ENCODE measurements at regions not wholly inside any gene's neighbourhood (a gene's known extent, or its start where the extent isn't known, plus 50 kb on each side); places are given as distances from the start of the nearest gene placed in this dataset.
A peak's percentile ranks its signal among the peaks of the same experiment; 100 is the strongest.

- DNase-seq = no peak
These were observed 287.0 kb downstream of the DMRT2 start for GRCh38 chr9:1337169-1337568.

- no peak for DNase-seq
These were observed 290.2 kb downstream of the DMRT2 start for GRCh38 chr9:1340390-1340789.

- DNase-seq = no peak
These were observed 303.1 kb downstream of the DMRT2 start for GRCh38 chr9:1353291-1353690.

DNA sequence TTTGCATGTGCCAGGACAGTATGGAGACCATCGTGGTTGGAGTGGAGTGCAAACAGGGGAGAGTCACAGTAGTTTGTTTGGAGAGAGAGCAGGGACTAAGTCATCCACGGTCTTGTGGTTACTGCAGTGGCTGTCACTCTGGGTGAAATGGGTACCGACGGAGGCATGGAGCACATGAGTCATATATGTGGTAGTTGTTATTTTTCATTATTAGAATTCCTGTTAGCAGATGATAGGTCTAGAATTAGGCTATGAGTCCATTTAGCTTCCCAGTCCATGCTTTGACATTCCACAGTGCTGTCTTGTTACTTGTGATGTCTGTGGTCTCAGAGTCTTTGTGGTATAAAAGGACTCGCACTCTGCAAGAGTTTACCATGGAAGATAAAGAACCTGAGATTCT lies 303.9 kb downstream of the DMRT2 start:
- no peak for DNase-seq

GRCh38 chr9:1354606-1355005 lies 304.4 kb downstream of the DMRT2 start:
- DNase-seq = no peak

DNA sequence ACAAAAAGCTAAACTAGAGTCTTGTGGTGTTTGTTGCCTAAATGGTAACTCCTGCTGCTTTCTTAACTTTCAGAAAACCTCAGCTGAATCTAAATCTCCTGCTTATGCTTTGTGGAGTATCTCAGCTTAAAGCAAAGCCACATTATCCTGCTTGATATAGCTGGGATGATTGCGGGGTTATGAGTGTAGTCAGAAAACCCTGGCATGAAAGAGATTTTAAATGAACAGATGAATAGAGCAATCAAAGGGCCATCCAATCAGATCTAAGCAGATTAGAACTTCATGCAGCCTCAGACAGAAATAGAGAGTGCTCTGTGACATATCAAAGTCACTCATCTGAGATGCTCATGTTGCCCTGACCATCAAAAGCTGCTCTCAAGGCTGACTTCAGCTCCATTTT lies 305.5 kb downstream of the DMRT2 start:
- no peak for DNase-seq

DNA sequence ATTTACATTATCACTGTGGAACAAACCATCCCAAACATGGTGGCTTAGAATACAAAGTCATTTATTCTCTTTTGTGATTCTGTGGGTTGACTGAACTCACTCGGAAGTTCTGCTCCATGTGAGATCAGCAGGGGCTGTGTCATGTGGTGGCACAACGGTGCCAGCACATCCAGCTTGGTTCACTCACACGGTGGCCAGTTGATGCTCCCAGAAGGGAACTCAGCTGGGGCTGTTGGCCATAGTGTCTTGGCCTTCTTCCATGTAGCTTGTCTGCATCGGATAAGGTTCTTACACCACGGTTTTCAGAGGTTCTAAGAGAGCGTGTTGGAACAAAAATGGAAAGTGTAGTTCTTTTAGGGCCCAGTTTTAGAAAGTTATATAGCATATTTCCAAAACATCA lies 312.7 kb downstream of the DMRT2 start:
- no peak for DNase-seq

DNA sequence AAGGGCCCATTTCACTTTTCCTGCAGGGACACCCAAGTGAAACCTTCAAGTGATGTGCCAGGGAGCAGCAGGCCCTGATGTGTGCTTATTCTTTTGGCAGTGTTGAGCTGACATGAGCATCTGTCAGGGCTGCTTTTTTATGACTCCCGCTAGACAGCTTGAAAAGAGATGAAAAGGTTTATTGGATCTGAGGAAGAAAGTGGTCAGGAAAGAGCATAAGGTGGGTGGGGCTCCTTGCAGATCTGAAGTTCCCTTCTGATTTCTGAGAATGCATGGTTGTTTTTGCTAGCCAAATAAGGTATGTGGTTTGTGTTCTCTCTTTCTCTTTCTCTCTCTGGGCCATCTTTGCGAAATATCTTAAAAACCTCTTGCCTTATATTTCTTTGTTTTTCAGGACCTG lies 316.1 kb downstream of the DMRT2 start:
- DNase-seq = no peak

DNA sequence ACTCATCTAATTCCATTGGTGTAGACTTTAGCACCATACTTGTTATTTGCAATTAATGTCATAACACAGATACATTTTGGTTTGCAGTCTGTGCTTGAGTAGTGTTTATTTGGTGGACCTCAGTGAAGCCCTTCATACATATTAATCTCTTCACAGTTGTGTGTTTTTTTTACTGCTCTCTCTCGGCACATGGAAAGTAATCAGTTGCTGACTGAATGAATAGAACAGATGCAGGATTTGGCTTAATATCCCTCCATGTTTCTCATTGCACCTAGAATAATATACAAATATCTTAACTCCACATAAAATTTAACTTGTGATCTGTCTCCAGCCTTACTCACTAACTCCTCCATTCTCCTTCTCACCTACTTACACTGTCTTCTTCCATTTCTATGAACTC lies 319.1 kb downstream of the DMRT2 start:
- no peak for DNase-seq

- DNase-seq = no peak
These were observed 323.3 kb downstream of the DMRT2 start for GRCh38 chr9:1373445-1373844.

DNA sequence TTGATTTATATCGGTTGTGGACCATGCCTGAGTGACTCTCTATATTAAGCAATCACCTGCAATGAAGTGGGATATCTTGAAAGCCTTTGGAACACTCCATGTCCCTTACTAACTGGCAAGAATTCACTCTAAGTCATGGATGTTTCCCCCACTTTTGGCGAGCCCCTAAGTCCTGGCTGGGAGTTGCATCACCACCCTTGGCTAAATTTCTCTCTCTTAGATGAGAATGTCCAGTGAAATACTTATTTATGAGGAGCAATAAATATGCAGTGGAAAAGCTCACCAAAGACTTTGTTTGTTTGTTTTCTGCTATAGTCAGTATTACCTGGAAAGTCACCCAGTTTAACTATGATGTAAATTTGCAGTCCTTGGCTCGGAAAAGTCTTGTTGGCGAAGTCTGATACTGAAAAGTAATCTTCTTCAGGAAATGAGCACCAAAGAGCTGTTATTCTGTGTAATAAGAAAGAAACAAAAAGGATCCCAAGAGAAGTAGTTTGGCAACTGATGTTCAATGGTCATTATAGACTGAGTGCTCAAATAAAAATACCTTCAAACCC lies 333.8 kb downstream of the DMRT2 start:
- DNase-seq = no peak

- DNase-seq = no peak
These were observed 334.7 kb downstream of the DMRT2 start for GRCh38 chr9:1384816-1385215.

- DNase-seq = no peak
These were observed 336.3 kb downstream of the DMRT2 start for GRCh38 chr9:1386420-1386819.

DNA sequence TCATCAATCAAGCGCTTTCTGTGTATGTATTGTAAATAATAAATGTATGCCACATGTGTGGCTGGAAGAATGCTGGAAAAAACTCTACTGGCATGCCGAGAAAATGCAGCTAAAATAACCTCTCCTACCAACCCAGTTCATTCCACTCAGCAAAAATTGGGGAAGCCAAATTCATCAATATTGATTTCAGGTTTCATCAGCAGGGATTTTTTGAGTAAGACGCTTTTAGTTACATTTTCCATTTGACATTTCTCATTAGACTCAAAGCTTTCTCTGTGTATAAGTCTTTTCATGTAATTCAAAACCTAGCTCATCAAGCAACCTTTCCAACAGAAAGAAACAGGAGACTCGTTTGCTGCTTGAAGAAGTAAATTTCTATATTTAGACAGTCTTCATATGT lies 338.1 kb downstream of the DMRT2 start:
- DNase-seq = no peak

DNA sequence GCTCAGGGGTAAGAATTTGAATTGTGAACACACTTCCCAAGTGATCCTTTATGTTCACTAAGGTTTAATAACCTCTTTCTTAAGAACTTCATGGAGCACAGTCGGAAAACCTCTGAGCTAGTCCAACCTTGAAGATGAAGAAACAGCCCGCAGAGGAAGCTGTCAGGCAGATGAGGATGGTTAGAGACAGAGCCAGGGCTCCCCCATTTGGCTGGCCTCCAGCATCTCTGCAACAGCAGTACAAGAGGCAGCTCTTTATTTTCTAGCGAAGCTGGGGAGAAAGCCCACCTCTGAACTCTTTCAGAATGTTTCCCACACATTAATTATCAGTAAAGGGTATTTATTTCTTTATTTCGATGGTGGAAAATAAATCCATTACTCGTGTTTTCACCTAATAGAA lies 350.8 kb downstream of the DMRT2 start:
- no peak for DNase-seq

DNA sequence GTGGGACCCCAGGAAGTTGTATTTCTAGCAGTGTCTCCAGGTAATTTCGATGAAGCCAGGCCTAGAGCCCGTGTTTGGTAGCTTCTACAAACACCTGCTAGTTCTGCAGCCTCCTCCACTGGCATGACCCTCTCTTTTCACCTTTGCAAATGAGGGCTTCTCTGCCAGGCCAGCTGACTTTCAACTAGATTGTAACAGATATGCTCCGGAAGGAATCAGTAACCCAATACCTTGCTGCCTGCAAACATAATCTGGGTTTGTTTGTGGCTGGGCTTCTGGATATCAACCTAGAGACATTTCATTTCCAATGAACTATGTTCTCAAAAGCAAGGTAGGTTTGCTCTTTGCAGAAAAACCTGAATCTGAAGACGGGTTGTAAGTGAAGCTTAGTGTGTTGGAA lies 354.8 kb downstream of the DMRT2 start:
- no peak for DNase-seq

- DNase-seq = no peak
These were observed 361.7 kb downstream of the DMRT2 start for GRCh38 chr9:1411826-1412225.

GRCh38 chr9:1414711-1415131 lies 364.6 kb downstream of the DMRT2 start:
- DNase-seq = no peak

DNA sequence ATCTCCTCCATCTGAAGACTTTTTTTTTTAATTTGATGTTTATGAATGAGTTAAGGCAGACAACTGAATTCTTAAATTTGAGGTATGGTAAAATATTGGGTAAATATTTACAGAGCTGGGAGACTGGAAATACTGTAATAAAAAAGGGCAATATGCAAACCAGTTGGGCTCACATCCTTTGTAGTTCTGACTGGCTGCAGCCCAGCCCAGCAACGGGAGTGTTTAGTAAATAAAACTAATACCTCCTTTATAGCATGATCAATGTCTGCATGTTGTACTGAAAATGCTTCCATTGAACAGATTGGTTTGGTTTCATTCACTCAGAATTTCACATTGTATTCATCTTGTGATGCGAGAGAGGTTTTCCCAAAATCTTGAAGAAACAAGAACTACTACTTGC lies 365.0 kb downstream of the DMRT2 start:
- DNase-seq = no peak

GRCh38 chr9:1416261-1416660 lies 366.1 kb downstream of the DMRT2 start:
- DNase-seq = no peak

- DNase-seq = no peak
These were observed 371.3 kb downstream of the DMRT2 start for GRCh38 chr9:1421436-1421835.

- DNase-seq = no peak
These were observed 377.7 kb downstream of the DMRT2 start for GRCh38 chr9:1427875-1428274.

DNA sequence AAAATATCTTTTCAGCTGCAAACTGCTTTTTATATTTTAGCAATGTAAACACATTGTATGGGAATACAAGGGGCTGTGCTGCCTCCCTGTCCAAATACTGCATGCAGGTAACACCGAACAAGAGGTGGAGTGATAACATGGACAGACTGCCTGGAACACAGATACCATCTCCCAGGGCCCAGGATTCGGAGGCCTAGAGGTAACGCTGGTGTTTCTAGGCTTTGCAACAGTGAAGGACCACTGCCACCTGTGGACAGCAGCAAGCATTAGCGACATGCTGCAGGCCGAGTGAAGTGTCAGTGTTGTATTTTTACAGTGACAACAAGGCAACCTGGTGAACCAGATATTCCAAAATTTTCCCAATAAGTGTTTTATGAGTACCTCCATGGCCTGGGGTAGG lies 379.1 kb downstream of the DMRT2 start:
- peak; percentile 34 for DNase-seq

- no peak for DNase-seq
These were observed 381.3 kb downstream of the DMRT2 start for GRCh38 chr9:1431461-1431860.

GRCh38 chr9:1434052-1434767 lies 384.1 kb downstream of the DMRT2 start:
- DNase-seq = no peak

Data from NCI-H748 treated with DMSO at 0.1 percent for 48 hours (cell line).